ENCODE measurements at regions not wholly inside any gene's neighbourhood (a gene's known extent, or its start where the extent isn't known, plus 50 kb on each side); places are given as distances from the start of the nearest gene placed in this dataset.

GRCh38 chr7:124440081-124440480 is 325.5 kb downstream of the GPR37 start:
- H3K27me3 Mint-ChIP-seq (ENCODE audit: insufficient read depth, low read depth): no peaks in the 10 kb centered on the region
- H3K4me3 ChIP-seq: no peak overlapping the region
- no peak for TF ChIP-seq EZH2 (IDR thresholded peaks at IDR 0.05)
- TF ChIP-seq, protein P1, sequence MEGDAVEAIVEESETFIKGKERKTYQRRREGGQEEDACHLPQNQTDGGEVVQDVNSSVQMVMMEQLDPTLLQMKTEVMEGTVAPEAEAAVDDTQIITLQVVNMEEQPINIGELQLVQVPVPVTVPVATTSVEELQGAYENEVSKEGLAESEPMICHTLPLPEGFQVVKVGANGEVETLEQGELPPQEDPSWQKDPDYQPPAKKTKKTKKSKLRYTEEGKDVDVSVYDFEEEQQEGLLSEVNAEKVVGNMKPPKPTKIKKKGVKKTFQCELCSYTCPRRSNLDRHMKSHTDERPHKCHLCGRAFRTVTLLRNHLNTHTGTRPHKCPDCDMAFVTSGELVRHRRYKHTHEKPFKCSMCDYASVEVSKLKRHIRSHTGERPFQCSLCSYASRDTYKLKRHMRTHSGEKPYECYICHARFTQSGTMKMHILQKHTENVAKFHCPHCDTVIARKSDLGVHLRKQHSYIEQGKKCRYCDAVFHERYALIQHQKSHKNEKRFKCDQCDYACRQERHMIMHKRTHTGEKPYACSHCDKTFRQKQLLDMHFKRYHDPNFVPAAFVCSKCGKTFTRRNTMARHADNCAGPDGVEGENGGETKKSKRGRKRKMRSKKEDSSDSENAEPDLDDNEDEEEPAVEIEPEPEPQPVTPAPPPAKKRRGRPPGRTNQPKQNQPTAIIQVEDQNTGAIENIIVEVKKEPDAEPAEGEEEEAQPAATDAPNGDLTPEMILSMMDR (IDR thresholded peaks at IDR 0.05): no peak
- no peak for TF ChIP-seq EZH2phosphoT487 (IDR thresholded peaks at IDR 0.05)

GRCh38 chr7:124432009-124432578 is 333.5 kb downstream of the GPR37 start:
- H3K9me3 ChIP-seq (ENCODE audit: low read depth): no peaks in the 10 kb centered on the region

More at GRCh38 chr7:124440081-124440480, 325.5 kb downstream of the GPR37 start:
- Histone ChIP-seq H3K4me1 (peaks cover 2% of the 10 kb centered on the region), H3K27ac (no peak overlapping the region), H2AFZ (replicated peaks) (no peak overlapping the region), H3K9me3 (ENCODE audit: low read depth) (no peaks in the 10 kb centered on the region), H3K36me3 (no peaks in the 10 kb centered on the region), H3K9ac (no peak overlapping the region), H3K4me2 (no peak overlapping the region), H3F3A (ENCODE audit: low read depth) (no peaks in the 10 kb centered on the region), H3K27me3 (no peaks in the 10 kb centered on the region), H4K20me1 (ENCODE audit: low read depth) (no peaks in the 10 kb centered on the region), H3K79me2 (ENCODE audit: low read depth) (no peaks in the 10 kb centered on the region)
- no peak overlapping the region for H3K4me3 Mint-ChIP-seq
- H3K27ac Mint-ChIP-seq: no peak overlapping the region
- H3K9me3 Mint-ChIP-seq: no peaks in the 10 kb centered on the region
- H3K36me3 Mint-ChIP-seq: no peaks in the 10 kb centered on the region
- H3K4me1 Mint-ChIP-seq: no peaks in the 10 kb centered on the region
- DNase-seq (ENCODE audit: low spot score): no peak

DNA sequence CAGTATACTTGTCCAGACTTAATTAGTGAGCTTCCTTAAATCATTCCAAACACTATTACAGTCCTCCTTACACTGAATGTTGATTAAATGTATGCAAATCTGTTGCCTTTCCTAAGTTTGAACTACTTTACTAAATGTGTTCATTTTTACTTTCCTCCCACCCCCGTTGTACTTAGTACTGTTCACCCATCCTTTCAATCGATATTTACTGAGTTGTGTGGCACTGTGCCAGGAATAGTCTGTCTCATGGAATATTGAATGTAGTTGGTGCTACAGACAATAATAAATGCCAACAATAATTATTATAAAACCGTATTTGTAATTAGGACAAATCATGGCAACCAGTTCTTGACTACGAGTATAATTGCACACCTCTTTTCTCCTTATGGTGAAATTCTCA is 335.7 kb downstream of the GPR37 start:
- Histone ChIP-seq H3F3A (ENCODE audit: low read depth) (no peaks in the 10 kb centered on the region), H3K79me2 (ENCODE audit: low read depth) (no peaks in the 10 kb centered on the region), H3K4me2 (no peak overlapping the region), H2AFZ (replicated peaks) (no peak overlapping the region), H4K20me1 (ENCODE audit: low read depth) (no peaks in the 10 kb centered on the region), H3K4me3 (no peak overlapping the region), H3K4me1 (no peaks in the 10 kb centered on the region), H3K9ac (no peak overlapping the region), H3K36me3 (no peaks in the 10 kb centered on the region), H3K9me3 (ENCODE audit: low read depth) (no peaks in the 10 kb centered on the region), H3K27ac (no peak overlapping the region), H3K27me3 (no peaks in the 10 kb centered on the region)
- H3K4me1 Mint-ChIP-seq: peaks cover 2% of the 10 kb centered on the region
- DNase-seq (ENCODE audit: low spot score): no peak
- TF ChIP-seq, protein P1 (IDR thresholded peaks at IDR 0.05): no peak
- TF ChIP-seq EZH2 (IDR thresholded peaks at IDR 0.05) (no peak), EZH2phosphoT487 (IDR thresholded peaks at IDR 0.05) (no peak)
- no peak overlapping the region for H3K27ac Mint-ChIP-seq
- no peaks in the 10 kb centered on the region for H3K9me3 Mint-ChIP-seq
- H3K36me3 Mint-ChIP-seq: no peaks in the 10 kb centered on the region
- H3K4me3 Mint-ChIP-seq: no peak overlapping the region
- H3K27me3 Mint-ChIP-seq (ENCODE audit: insufficient read depth, low read depth): no peaks in the 10 kb centered on the region

More at GRCh38 chr7:124432009-124432578, 333.5 kb downstream of the GPR37 start:
- no peaks in the 10 kb centered on the region for H3K9me3 Mint-ChIP-seq
- no peaks in the 10 kb centered on the region for H3K36me3 ChIP-seq
- H3K79me2 ChIP-seq (ENCODE audit: low read depth): no peaks in the 10 kb centered on the region
- no peaks in the 10 kb centered on the region for H3K27me3 ChIP-seq
- H4K20me1 ChIP-seq (ENCODE audit: low read depth): no peaks in the 10 kb centered on the region
- no peak overlapping the region for H3K27ac Mint-ChIP-seq
- no peaks in the 10 kb centered on the region for H3F3A ChIP-seq (ENCODE audit: low read depth)
- H3K9ac ChIP-seq: no peak overlapping the region
- no peak overlapping the region for H3K4me3 Mint-ChIP-seq
- no peak for DNase-seq (ENCODE audit: low spot score)
- no peak overlapping the region for H3K4me2 ChIP-seq
- no peak overlapping the region for H2AFZ ChIP-seq (replicated peaks)
- H3K4me3 ChIP-seq: no peak overlapping the region
- no peak overlapping the region for H3K27ac ChIP-seq
- no peaks in the 10 kb centered on the region for H3K4me1 ChIP-seq
- H3K27me3 Mint-ChIP-seq (ENCODE audit: insufficient read depth, low read depth): no peaks in the 10 kb centered on the region
- TF ChIP-seq EZH2 (IDR thresholded peaks at IDR 0.05) (no peak), EZH2phosphoT487 (IDR thresholded peaks at IDR 0.05) (no peak)
- TF ChIP-seq, protein P1 (IDR thresholded peaks at IDR 0.05): no peak
- peaks cover 2% of the 10 kb centered on the region for H3K4me1 Mint-ChIP-seq
- H3K36me3 Mint-ChIP-seq: no peaks in the 10 kb centered on the region
